Right lobe of liver (tissue), 4 donors: ENCODE measurements at regions not wholly inside any gene's neighbourhood (a gene's known extent, or its start where the extent isn't known, plus 50 kb on each side); places are given as distances from the start of the nearest gene placed in this dataset.

Experiments
- CTCF ChIP-seq, 4 donors: fragments of 200-600 bp in 3 of 4; fragments of 450-650 bp in 1 of 4; IDR thresholded peaks; one replicate each; pipeline versions ENCODE4 v1.5.1 to v1.8.0; 2016 to 2022; ENCODE audit warnings: antibody characterized with exemption in 4 of 4, mild to moderate bottlenecking in 2 of 4
- POLR2A ChIP-seq: fragments of 450-650 bp; IDR thresholded peaks from one replicate; pipeline ENCODE4 v1.6.1; 2017; ENCODE audit warnings: antibody characterized with exemption, mild to moderate bottlenecking
- donor health status: DM: no; HTN: no; CAD: no.
- donor health status: DM: no; HTN: no; CAD: no.
- donor health status: DM: no; HTN: yes; CAD: no.

- TF ChIP-seq CTCF (IDR thresholded peaks at IDR 0.05) (no peak), POLR2A (no peak)
Observed at GRCh38 chr15:97057503-97057902, 727.0 kb downstream of the NR2F2 start.
